Tibial nerve (tissue), 4 donors: ENCODE measurements at regions not wholly inside any gene's neighbourhood (a gene's known extent, or its start where the extent isn't known, plus 50 kb on each side); places are given as distances from the start of the nearest gene placed in this dataset.

Source experiments
- CTCF ChIP-seq, 5 experiments: fragments of 200-600 bp in 3 of 5; fragments of 450-650 bp in 2 of 5; sonication (generic) in 3 of 5; IDR thresholded peaks; one replicate each; pipeline ENCODE4 v1.5.1; 2016 to 2019; ENCODE audit warnings: antibody characterized with exemption in 5 of 5, mild to moderate bottlenecking in 3 of 5, moderate library complexity in 2 of 5
- EP300 ChIP-seq, 2 donors: sonication (generic); formaldehyde crosslinking; IDR thresholded peaks; one replicate each; pipeline ENCODE4 v1.6.1; 2017; ENCODE audit warnings: antibody characterized with exemption in 2 of 2, mild to moderate bottlenecking in 1 of 2
- POLR2A ChIP-seq, 2 donors: fragments of 450-650 bp; IDR thresholded peaks; one replicate each; pipeline ENCODE4 v1.6.1; 2017; ENCODE audit warnings: antibody characterized with exemption in 2 of 2, mild to moderate bottlenecking in 2 of 2, moderate library complexity in 2 of 2

DNA sequence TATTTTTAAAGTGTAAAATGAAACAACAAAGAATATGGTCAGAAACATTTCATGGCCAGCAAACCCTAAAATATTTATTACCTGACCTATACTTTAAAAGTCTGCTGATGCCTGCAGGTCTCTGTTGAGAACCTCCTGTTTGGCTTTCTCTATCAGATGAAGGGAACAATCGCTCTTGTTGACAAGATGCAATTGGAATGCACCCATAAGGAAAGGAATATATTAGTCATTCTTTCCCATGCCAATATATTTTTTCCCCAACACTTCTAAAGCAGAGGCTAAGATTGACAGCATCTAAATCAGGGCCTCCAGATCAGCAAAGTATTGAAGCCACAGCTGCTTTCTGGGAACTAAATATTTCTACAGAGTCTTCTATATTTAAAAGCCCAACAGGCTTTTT lies 897.8 kb downstream of the EPHA7 start:
- TF ChIP-seq CTCF (IDR thresholded peaks at IDR 0.05) (no peak), EP300 (IDR thresholded peaks at IDR 0.05) (no peak), POLR2A (IDR thresholded peaks at IDR 0.05) (no peak)
